Adrenal gland (tissue), 5 donors: ENCODE measurements at regions not wholly inside any gene's neighbourhood (a gene's known extent, or its start where the extent isn't known, plus 50 kb on each side); places are given as distances from the start of the nearest gene placed in this dataset.

Experiments used
- POLR2A ChIP-seq, 2 donors: fragments of 450-650 bp; IDR thresholded peaks; one replicate each; pipeline ENCODE4 v1.6.1; 2017; ENCODE audit warnings: antibody characterized with exemption in 2 of 2, mild to moderate bottlenecking in 2 of 2, moderate library complexity in 1 of 2
- TF ChIP-seq, protein P1 (sequence below), 6 experiments: fragments of 450-650 bp in 4 of 6; fragments of 200-600 bp in 2 of 6; sonication (generic) in 1 of 6; IDR thresholded peaks; 1 replicate in 5 of 6; 2 replicates in 1 of 6; pipeline versions ENCODE4 v1.5.1 to v1.8.0; 2016 to 2021; ENCODE audit warnings: antibody characterized with exemption in 6 of 6, mild to moderate bottlenecking in 2 of 6, moderate library complexity in 1 of 6
- donor health status: DM: no; HTN: no; CAD: no.

GRCh38 chr3:107236655-107237337, 140.4 kb upstream of the CCDC54 start:
- TF ChIP-seq, protein P1, sequence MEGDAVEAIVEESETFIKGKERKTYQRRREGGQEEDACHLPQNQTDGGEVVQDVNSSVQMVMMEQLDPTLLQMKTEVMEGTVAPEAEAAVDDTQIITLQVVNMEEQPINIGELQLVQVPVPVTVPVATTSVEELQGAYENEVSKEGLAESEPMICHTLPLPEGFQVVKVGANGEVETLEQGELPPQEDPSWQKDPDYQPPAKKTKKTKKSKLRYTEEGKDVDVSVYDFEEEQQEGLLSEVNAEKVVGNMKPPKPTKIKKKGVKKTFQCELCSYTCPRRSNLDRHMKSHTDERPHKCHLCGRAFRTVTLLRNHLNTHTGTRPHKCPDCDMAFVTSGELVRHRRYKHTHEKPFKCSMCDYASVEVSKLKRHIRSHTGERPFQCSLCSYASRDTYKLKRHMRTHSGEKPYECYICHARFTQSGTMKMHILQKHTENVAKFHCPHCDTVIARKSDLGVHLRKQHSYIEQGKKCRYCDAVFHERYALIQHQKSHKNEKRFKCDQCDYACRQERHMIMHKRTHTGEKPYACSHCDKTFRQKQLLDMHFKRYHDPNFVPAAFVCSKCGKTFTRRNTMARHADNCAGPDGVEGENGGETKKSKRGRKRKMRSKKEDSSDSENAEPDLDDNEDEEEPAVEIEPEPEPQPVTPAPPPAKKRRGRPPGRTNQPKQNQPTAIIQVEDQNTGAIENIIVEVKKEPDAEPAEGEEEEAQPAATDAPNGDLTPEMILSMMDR (IDR thresholded peaks at IDR 0.05): no peak
- no peak for TF ChIP-seq POLR2A (IDR thresholded peaks at IDR 0.05)
